Ishikawa (cell line): ENCODE measurements at regions not wholly inside any gene's neighbourhood (a gene's known extent, or its start where the extent isn't known, plus 50 kb on each side); places are given as distances from the start of the nearest gene placed in this dataset.

Experiments used
- CEBPB ChIP-seq: IDR thresholded peaks from 2 replicates; pipeline ENCODE4 v1.6.1; 2012
- CREB1 ChIP-seq: IDR thresholded peaks from 2 replicates; pipeline ENCODE4 v1.6.1; 2012; ENCODE audit warnings: low read depth
- EGR1 ChIP-seq: IDR thresholded peaks from 2 replicates; pipeline ENCODE4 v1.6.1; 2012
- EP300 ChIP-seq: IDR thresholded peaks from 2 replicates; pipeline ENCODE4 v1.6.1; 2012; ENCODE audit warnings: borderline replicate concordance
- FOXM1 ChIP-seq: IDR thresholded peaks from 2 replicates; pipeline ENCODE4 v1.6.1; 2012; ENCODE audit warnings: low read depth, borderline replicate concordance
- MAX ChIP-seq: IDR thresholded peaks from 2 replicates; pipeline ENCODE4 v1.6.1; 2012
- NFIC ChIP-seq: IDR thresholded peaks from 2 replicates; pipeline ENCODE4 v1.6.1; 2012
- RAD21 ChIP-seq: IDR thresholded peaks from 2 replicates; pipeline ENCODE4 v1.6.1; 2012; ENCODE audit warnings: low read depth
- REST ChIP-seq: IDR thresholded peaks from 2 replicates; pipeline ENCODE4 v1.6.1; 2012; ENCODE audit warnings: low read depth, mild to moderate bottlenecking
- TAF1 ChIP-seq: IDR thresholded peaks from 2 replicates; pipeline ENCODE4 v1.6.1; 2012; ENCODE audit warnings: low read depth, mild to moderate bottlenecking
- TCF12 ChIP-seq: IDR thresholded peaks from 2 replicates; pipeline ENCODE4 v1.6.1; 2012; ENCODE audit warnings: low read depth
- TEAD4 ChIP-seq: IDR thresholded peaks from 2 replicates; pipeline ENCODE4 v1.6.1; 2012
- USF1 ChIP-seq: IDR thresholded peaks from 2 replicates; pipeline ENCODE4 v1.6.1; 2012
- YY1 ChIP-seq: IDR thresholded peaks from 2 replicates; pipeline ENCODE4 v1.6.1; 2012; ENCODE audit warnings: low read depth
- ZBTB7A ChIP-seq: IDR thresholded peaks from 2 replicates; pipeline ENCODE4 v1.6.1; 2012; ENCODE audit warnings: low read depth

- TF ChIP-seq USF1, result no peak
- TF ChIP-seq YY1, result no peak
- no peak for TF ChIP-seq CEBPB
- TF ChIP-seq TCF12, result no peak
- TF ChIP-seq NFIC, result no peak
- TF ChIP-seq REST, result no peak
These were observed 436.4 kb downstream of the RFC3 start for GRCh38 chr13:34254366-34254765.

GRCh38 chr13:34255711-34256110 is 437.8 kb downstream of the RFC3 start:
- TF ChIP-seq EP300, result no peak
- TF ChIP-seq TAF1, result no peak
- no peak for TF ChIP-seq USF1
- TF ChIP-seq FOXM1, result no peak
- no peak for TF ChIP-seq CEBPB
- TF ChIP-seq NFIC, result no peak
- no peak for TF ChIP-seq TCF12
- no peak for TF ChIP-seq CREB1
- TF ChIP-seq EGR1, result no peak
- no peak for TF ChIP-seq MAX
- TF ChIP-seq YY1, result no peak
- TF ChIP-seq REST, result no peak
- TF ChIP-seq RAD21, result no peak

- TF ChIP-seq YY1 (no peak), CREB1 (no peak), NFIC (no peak), FOXM1 (no peak)
These were observed 438.3 kb downstream of the RFC3 start for GRCh38 chr13:34256236-34256635.

- TF ChIP-seq TEAD4 (no peak), MAX (no peak), CREB1 (no peak), NFIC (no peak), RAD21 (no peak), TCF12 (no peak), EGR1 (no peak), EP300 (no peak), CEBPB (no peak), REST (no peak), USF1 (no peak), TAF1 (no peak), ZBTB7A (no peak)
These were observed 440.0 kb downstream of the RFC3 start for GRCh38 chr13:34257966-34258365.
